HTR-8/SVneo (cell line): ENCODE measurements at regions not wholly inside any gene's neighbourhood (a gene's known extent, or its start where the extent isn't known, plus 50 kb on each side); places are given as distances from the start of the nearest gene placed in this dataset.

ENCODE experiments used
- DNase-seq: peaks from one replicate; pipeline ENCODE4 v3.0.0; 2011; ENCODE audit warnings: low spot score, mixed read lengths; ENCODE audit not compliant: insufficient read length
- FAIRE-seq: peaks from 2 replicates; lab custom pipeline; 2011; peaks lifted over from hg19 to GRCh38; lab: Jason Lieb, UNC

DNA sequence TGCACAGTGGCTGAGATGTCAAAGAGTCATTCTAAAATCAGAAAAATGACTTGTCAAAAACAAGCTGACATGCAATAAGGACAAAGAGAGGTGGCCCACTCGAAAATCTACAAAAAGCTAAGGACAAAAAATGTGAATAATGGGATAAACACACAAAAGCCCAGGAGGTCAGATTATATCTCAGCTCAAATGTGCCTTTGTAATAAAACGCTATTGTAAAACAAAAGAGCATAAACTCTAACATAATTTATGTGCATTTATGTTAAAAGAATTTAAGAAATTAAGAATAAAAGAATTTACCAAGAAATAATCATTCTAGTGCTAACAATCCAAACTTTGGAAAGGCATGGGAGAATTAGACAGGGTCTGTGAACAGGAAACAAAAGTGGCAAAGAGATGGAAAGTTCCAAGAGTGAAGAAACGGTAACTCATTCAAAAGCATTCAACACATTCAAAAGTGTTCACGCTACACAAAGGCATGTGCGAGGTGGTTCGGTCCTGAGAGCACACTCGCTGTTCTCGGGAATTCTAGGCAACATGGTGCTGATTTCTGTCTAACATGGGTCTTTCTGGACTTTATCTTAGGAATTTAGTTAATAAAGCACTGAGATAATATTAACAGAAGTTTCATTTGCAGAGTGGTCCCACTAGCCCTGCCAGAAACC, 197.7 kb downstream of the KATNAL1 start:
- DNase-seq (no peak), FAIRE-seq (no peak)

DNA sequence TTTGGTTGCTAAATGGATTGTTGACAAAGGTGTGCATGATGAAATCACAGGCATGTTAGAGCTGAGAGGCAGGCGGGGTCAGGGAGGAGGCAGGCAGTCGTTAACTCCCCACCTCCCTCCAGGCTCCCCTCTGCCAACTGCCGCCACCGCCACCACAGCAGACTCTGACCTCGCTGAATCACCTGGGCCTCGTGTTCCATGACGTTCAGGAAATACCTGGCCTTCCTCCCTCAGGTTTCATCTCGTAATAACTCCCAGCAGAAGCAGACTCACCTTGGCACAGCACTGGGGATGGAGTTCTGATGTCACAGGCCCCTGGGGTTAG, 198.5 kb downstream of the KATNAL1 start:
- DNase-seq (no peak), FAIRE-seq (no peak)

DNA sequence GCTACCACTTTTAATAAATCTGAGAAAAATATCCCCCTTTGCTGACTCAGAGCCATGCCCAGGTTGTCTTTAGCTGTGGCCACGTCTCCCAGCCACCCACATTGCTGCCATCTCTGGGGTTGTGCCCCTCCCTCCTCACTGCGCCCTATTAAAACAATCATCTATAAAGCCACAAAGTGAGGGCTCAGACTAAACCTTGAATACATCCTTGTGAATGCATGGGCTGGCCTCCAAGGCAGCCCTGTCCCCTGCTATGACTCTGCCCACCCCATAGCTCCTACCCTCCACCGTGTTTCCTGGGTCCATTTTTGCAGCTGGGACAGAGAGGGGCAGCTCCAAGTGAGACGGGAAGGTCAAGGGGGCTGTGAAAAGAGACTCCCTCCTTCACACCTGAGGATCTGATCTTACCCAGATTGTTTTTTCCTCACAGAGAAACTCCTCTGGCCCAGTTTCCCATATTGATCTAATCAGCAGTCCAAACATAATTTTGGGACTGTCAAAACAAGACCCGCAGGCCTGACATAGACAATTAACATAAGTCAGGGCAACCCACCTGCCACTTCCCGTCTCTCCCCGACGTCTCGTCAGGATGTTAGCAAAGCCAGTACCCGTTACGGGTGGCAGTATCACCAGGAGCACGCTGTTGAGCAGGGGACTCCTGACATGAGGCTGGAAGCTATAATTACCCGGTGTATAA, 199.0 kb downstream of the KATNAL1 start:
- FAIRE-seq = no peak

DNA sequence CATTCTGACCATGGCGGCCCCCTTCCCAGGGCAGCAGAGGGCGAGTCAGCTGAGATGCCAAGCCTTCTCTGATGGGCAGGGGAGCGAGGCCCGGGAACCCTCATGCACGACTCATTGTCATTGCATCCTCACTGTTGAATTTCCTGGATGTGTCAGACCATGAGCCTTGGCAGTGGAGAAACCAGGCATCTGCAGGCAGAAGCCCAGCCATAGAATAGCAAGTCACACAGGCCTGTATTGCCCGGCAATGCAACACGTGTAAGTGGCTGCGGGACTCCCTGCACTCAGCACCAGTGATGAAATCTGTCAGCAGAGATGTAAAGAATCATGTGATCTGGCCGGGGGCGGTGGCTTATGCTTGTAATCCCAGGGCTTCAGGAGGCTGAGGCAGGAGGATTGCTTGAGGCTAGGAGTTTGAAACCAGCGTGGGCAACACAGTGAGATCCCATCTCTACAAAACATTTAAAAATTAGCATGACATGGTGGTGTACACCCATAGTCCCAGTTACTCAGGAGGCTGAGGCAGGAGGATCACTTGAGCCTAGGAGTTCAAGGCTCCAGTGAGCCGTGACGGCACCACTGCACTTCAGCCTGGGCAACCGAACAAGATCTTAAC, 199.7 kb downstream of the KATNAL1 start:
- FAIRE-seq (no peak), DNase-seq (no peak)

More for the DNA sequence above, 199.0 kb downstream of the KATNAL1 start:
- no peak for DNase-seq

DNA sequence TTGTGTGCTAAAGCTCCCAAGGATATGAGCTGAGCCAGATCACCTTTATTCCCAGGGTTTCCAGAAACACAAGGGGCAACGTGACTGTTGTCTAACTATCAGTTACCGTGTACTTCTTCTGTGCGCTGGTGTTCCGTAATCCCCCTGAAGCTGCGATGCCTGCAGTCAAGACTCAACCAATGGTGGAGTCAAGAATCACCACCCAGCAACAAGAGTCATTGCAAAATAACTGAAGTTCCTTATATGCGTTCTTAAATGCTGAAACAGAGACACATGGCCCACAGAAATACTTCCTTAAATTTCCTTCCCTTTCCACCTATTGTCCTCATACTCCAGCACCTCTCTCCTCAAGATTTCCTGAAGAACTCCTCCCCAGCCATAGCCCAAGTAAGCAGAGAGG, 200.2 kb downstream of the KATNAL1 start:
- no peak for FAIRE-seq
- DNase-seq = no peak

DNA sequence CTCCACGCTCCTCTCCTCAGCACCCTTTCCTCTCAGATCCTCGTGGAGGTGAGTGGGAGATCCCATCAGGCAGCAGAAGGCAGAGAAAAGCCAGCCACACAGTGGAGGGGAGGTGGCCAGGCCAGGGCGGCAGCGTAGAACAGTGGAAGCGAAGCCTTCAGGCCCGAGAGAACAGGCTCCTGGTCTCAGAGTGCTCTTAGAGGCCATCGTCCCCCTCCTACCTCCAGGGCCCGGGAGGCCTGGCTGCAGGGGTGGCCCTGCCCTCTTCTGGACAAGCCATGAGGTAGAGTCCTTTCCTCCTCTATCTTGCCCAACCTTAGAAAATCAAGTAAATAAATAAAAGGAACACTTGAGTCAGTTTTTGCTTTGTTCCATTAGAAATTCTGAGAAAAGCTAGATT, 202.0 kb downstream of the KATNAL1 start:
- FAIRE-seq = no peak
- DNase-seq = no peak

DNA sequence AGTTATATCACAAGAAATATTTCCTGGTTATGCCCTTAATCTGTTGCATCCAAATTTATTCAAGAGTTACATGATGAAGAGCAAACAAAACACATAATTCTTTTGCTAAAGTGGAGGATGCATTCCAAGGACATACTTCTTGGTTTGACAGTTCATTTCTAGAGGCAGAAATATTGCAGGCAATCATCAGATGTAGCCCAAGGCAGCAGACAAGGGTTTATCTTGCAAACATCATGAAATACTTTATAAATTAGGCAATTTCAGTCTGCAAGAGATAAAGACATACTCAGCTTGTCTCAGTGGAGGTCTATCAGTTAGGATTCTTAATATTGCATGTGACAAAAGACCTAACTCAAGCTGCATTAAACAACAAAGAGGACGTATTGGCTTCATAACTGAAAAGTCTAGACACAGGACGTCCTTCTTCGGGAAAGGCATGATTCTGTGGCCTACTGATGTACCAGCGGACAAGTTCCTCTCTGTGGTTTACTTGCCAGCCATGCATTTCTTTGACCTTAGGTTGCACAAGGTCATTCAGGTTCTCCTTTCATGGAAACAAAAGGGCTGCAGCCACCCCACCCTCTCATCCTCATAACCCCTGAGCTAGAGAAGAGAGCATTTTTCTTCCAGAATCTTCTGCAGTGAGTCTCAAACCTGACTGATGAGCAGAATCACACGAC, 204.1 kb downstream of the KATNAL1 start:
- no peak for FAIRE-seq

DNA sequence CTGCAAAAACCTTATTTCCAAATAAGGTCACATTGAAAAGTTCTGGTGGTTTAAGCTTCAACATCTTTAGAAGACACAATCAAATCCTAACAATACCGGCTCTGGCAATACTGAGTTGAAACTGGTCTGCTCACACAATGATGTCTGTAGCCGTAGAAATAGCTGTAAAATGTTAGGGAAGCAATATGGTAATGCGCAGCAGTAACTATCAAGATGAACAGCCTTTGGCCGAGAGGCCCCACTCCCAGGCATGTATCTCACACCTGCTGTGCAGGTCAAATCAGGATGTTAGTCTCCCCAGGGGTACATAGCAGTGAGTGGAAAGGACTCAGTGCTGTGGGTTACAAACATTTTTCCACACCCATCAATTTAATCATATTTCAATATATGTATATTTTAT, 207.1 kb downstream of the KATNAL1 start:
- FAIRE-seq = no peak
- DNase-seq = no peak

More for the DNA sequence above, 204.1 kb downstream of the KATNAL1 start:
- no peak for DNase-seq

DNA sequence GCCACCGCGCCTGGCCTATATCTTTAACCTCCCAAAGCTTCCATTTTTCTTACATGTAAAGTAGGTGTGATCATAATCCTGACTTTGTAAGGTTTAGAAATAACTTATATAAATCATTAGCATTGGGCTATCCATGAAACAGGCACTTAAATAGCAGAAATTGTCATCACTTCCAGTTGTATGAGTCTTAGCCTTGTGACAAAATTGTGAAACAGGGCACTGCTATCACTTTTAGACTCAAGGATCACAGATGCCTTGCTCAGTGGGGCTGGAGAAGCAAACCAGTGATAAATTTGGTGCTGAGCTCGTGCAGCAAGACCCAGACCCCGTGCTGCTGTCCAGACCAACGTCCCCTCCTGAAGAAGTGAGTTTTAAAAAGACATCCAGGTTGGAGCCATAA, 209.7 kb downstream of the KATNAL1 start:
- no peak for FAIRE-seq
- DNase-seq = no peak

DNA sequence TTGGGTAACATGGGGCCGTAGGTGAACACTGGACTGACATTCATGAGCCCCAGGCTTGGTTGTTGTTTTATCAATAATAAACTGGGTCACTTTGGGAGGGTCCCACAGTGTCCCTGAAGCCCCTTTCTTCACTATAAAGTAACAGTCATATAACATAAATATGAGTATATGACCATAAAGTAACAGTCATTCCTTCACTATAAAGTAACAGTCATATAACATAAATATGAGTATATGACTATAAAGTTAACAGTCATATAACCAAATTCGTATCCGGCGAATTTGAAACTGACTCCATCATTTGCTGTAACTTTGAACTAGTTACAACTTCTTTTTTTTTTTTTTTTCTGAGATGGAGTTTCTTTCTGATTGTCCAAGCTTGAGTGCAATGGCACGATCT, 210.3 kb downstream of the KATNAL1 start:
- DNase-seq (no peak), FAIRE-seq (no peak)

DNA sequence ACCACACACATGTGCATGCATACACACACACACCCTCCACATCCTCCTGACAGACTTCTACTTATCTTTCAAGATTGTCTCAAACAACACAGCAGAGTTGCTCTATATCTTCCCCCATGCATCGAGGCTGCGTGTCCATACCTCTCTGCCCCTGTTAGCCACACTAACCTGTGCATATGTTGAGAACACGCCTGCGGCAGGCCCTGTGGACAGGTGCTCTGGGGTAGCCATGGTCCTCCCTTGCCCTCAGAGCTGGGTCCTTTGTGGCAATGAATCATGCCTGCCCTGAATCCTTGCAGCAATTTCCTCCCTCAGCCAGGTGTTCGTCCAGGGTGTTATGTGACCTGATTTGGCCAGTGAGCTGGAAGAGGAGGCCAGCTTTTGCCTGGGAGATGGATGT, 213.3 kb downstream of the KATNAL1 start:
- FAIRE-seq (no peak), DNase-seq (no peak)

DNA sequence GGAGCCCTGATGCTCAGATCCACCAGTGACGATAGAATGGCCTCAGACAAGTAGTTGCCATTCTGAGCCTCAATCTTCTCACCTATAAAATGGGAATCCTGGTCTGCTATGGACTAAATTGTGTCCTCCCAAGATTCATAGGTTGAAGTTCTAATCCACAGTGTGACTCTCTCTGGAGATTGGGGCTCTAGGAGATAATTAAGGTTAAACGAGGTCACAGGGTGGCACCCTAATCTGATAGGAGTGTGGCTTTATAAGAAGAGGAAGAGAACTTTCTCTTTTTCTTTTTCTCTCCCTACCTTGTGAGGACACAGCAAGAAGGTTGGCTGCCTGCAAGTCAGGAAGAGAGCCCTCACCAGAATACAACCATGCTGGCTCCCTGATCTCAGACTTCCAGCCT, 214.1 kb downstream of the KATNAL1 start:
- FAIRE-seq (no peak), DNase-seq (no peak)

DNA sequence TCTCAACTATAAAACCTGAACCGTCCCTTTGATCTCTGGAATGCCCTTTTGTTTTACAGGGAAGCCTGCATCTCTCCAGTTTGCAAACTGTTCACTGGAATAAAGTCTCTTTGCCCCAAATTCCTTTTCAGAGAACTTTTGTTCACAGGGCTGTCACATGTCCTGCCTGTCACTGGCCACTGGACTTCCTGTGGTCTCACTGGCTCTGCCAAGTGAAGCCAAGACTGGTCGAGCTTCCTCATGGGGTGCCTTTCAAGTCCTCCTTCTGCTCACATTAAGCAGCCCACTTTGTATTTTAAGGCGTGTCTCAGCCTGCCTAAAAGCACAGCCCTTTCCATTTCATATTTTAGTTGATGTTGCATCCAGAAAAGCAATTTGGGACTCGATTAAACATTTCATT, 215.7 kb downstream of the KATNAL1 start:
- DNase-seq = no peak
- FAIRE-seq = no peak

DNA sequence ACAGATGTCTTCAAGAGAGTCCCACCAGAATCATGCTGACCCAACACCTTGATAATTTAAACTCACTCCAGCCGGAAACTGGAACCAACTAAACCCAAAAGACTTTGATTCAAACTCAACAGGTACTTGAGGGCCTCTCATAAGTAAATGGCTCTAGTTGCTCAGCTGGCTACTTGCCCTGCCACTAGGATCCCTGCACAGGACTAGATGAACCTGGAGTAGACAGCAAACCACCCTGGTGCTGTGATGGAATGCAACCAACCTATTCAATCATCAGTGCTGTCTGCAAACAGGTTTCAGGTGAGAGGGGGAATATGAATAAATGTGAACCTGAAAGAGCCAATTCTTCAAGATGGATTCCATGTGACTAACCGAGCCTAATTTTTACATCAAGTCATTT, 216.3 kb downstream of the KATNAL1 start:
- DNase-seq (no peak), FAIRE-seq (no peak)

DNA sequence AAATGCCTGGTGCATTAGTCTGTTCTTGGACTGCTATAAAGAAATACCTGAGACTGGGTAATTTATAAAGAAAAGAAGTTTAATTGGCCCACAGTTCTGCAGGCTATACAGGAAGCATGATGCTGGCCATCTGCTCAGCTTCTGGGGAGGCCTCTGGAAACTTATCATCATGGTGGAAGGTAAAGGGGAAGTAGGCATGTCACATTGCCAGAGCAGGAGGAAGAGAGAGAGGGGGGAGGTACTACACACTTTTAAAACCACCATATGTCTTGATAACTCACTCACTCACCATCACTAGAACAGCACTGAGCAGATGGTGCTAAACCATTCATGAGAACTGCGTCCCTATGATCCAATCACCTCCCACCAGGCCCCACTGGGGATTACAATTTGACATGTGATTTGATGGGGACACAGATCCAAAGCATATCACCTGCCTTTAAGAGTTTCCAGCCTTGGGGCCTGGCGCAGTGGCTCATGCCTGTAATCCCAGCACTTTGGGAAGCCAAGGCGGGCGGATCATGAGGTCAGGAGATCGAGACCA, 219.0 kb downstream of the KATNAL1 start:
- no peak for DNase-seq
- no peak for FAIRE-seq

DNA sequence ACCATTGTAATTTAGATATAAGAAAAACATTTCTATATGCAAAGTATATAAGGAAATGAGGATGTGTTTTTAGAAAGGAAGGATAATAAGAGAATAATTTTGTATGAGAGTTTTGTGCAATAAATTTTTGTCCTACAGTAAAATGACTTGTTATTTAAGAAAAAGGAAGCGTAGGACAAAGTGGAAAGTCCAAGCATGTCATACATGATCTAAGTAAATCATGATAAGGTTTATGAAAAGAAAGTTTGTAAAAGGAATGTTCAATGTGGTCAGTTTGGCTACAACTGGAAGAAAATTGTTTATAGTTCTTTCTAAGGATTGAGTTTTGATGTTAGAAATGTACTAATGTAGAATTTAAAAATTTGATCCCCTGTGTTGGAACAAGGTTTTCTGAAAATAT, 222.3 kb downstream of the KATNAL1 start:
- DNase-seq (no peak), FAIRE-seq (no peak)

DNA sequence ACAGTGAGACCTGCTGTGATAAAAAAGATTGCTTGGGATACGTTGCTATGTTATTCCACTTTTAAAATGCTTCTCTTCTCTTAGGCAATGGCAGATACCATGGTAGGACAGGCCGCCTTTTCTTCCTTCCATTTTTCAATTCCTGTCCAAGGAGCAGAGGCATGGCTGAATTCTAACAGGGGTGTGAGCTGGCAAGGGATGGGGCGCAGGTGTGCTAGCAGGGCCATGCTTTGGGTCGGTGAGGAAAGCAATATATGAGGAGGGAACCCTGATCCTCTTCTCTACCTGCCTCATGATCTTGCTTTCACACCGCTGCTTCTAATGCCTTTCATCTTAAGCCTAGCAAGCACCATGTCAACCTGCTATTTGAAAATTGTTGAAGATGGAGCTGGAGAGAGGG, 225.0 kb downstream of the KATNAL1 start:
- DNase-seq (no peak), FAIRE-seq (no peak)

DNA sequence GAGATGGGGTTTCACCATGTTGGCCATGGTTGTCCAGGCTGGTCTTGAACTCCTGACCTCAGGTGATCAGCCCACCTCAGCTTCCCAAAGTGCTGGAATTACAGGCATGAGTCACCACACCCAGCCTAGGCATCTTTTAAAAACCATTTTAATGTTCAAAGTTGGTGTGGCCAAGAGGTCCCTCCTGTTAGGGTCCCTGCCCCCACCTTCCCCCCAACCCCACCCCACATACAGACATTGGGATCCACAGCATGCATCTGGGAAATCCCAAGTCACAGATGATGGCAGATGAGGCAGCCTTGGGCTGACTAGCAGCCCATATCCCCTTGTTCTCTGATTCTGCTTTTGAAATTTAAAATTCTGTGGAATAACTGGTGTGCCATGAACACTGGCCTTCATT, 226.0 kb downstream of the KATNAL1 start:
- FAIRE-seq (no peak), DNase-seq (no peak)

DNA sequence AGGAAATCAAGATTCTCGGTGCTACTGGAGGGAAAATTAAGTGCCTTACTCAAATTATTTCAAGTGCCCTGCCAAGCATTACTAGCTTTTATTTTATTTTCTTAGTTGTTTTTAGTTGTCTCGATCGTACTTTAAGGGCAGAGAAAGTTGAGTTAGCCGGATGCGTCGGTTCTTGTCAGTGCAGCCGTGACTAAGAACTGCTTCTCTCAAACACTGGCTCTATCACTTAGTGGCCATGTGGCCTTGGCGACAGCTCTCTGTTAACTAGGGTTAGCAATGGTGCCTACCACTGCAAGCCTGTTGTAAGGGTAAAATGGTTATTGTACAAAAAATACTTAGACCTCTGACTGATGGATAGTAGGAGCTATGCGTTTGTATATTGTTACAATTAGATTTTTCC, 227.8 kb downstream of the KATNAL1 start:
- no peak for FAIRE-seq

DNA sequence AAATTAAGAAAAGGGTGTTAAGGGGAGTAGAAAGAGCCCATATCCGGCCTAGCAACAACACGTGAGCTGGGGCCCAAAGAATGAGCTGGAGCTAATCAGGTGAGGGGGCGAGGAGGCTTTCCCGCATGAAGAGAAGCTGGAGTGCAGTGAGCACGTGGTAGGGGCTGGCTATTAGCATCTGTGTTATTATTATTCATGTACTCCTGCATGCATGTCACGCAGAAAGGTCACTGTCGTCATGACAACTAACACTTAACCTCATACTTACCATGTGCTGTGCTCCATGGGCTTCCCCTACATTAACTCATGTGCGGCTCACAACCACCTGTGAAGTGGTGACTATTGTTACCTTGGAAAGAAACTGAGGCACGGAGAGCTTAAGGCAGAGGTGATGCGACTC, 227.6 kb upstream of the UBL3 start:
- DNase-seq (no peak), FAIRE-seq (no peak)

More for the DNA sequence above, 227.8 kb downstream of the KATNAL1 start:
- no peak for DNase-seq

DNA sequence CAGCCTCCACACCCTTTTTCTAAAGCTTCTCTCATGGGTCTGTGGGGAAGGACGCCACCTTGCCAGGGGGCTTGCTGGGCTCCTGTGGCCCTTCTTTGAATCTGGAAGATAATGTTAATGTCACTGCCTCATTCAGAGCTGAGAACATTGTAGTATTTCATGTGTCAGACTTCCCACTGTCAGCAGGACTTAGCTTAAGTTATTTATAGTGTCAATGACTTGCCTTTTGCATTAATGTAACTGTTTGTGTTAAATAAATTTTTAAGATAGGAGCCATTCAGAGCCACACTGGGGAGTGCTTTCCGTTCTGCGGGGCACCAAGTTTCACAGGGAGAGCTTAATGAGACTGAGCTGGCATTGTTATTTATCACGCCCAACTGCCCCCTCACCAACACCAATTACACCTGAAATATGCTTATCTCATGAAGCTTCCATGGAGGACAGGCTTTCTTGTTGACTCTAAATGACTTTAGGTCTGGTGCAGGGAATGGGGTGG, 226.9 kb upstream of the UBL3 start:
- FAIRE-seq (no peak), DNase-seq (no peak)
